ENCODE measurements at regions not wholly inside any gene's neighbourhood (a gene's known extent, or its start where the extent isn't known, plus 50 kb on each side); places are given as distances from the start of the nearest gene placed in this dataset.

DNA sequence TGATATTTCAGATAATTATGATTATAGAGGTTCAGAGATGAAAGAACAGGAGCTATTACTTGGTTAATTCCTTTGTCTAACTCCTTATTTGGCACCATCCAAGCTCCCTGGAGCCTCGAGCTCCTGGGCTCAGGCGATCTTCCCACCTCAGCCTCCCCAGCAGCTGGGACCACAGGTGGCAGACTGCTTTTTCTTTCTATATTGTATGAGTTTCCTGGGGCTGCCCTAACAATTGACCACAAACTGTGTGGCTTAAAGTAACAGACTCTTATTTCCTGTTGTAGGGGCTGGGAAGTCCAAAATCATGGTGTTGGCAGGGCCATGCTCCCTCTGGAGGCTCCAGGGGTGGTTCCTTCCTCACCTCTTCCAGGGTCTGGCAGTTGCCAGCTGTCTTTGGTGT, 163.3 kb upstream of the ADCY1 start:
- TF ChIP-seq, protein P1, sequence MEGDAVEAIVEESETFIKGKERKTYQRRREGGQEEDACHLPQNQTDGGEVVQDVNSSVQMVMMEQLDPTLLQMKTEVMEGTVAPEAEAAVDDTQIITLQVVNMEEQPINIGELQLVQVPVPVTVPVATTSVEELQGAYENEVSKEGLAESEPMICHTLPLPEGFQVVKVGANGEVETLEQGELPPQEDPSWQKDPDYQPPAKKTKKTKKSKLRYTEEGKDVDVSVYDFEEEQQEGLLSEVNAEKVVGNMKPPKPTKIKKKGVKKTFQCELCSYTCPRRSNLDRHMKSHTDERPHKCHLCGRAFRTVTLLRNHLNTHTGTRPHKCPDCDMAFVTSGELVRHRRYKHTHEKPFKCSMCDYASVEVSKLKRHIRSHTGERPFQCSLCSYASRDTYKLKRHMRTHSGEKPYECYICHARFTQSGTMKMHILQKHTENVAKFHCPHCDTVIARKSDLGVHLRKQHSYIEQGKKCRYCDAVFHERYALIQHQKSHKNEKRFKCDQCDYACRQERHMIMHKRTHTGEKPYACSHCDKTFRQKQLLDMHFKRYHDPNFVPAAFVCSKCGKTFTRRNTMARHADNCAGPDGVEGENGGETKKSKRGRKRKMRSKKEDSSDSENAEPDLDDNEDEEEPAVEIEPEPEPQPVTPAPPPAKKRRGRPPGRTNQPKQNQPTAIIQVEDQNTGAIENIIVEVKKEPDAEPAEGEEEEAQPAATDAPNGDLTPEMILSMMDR (conservative IDR thresholded peaks at IDR 0.05; ENCODE audit: low read depth in 2 of 2): no peak
- no peak for TF ChIP-seq EZH2 (IDR thresholded peaks at IDR 0.05; ENCODE audit: low read depth, unreplicated experiment)
- no peak for TF ChIP-seq REST (IDR thresholded peaks at IDR 0.05; ENCODE audit: unreplicated experiment)
- no peak for TF ChIP-seq POLR2AphosphoS5 (IDR thresholded peaks at IDR 0.05; ENCODE audit: low read depth)
- TF ChIP-seq CREB1 (CRISPR knock-in tag; IDR thresholded peaks at IDR 0.05; ENCODE audit: low read depth): no peak

Measured in GM23338 (cell line).